NB4 (cell line): ENCODE measurements at regions not wholly inside any gene's neighbourhood (a gene's known extent, or its start where the extent isn't known, plus 50 kb on each side); places are given as distances from the start of the nearest gene placed in this dataset.
"Not testable (repeated sequence)": the region's sequence is repeated elsewhere in the genome, so short reads cannot be mapped to it uniquely, and the experiment has no call there.

ENCODE experiments used
- DNase-seq: peaks from one replicate; pipeline ENCODE4 v3.0.0; 2010; ENCODE audit warnings: low read depth
- H3K4me3 ChIP-seq: one replicate; pipeline ENCODE4 v1.5.1; 2011; ENCODE audit warnings: mild to moderate bottlenecking, low read depth, low read length, moderate library complexity
- MYC ChIP-seq: IDR thresholded peaks from 2 replicates; pipeline ENCODE4 v1.6.1; 2011; ENCODE audit warnings: low read depth, low read length
- POLR2A ChIP-seq: IDR thresholded peaks from 2 replicates; pipeline ENCODE4 v1.6.1; 2011; ENCODE audit warnings: mild to moderate bottlenecking; ENCODE audit not compliant: insufficient read length; ENCODE audit errors: extremely low read depth
- TF ChIP-seq, protein P1 (sequence below): IDR thresholded peaks from one replicate; pipeline ENCODE4 v1.5.1; 2012; ENCODE audit warnings: low read depth, low read length
- TF ChIP-seq, protein P2 (sequence below): IDR thresholded peaks from 2 replicates; pipeline ENCODE4 v1.6.1; 2011; ENCODE audit warnings: low read depth, low read length

DNA sequence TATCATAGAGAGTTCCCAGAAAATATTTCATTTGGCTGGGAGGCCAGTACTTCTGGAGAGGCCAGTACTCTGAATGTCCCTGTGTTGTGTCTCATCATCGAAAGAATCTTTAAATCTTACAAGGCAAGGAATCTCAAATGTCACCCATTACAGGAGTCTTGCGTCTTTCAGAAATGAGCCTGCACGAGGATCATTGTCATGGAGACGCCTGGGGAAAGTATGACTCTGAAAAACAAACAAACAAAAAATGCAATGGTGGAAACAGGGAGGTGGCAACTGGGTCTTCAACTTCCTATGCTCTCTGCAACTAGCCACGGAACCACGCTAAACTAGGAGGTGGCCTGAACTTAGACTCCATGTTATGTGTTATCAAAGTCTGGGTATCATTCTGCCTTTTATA lies 804.6 kb downstream of the EPHA3 start:
- H3K4me3 ChIP-seq, result no peak overlapping the region
- DNase-seq, result no peak

DNA sequence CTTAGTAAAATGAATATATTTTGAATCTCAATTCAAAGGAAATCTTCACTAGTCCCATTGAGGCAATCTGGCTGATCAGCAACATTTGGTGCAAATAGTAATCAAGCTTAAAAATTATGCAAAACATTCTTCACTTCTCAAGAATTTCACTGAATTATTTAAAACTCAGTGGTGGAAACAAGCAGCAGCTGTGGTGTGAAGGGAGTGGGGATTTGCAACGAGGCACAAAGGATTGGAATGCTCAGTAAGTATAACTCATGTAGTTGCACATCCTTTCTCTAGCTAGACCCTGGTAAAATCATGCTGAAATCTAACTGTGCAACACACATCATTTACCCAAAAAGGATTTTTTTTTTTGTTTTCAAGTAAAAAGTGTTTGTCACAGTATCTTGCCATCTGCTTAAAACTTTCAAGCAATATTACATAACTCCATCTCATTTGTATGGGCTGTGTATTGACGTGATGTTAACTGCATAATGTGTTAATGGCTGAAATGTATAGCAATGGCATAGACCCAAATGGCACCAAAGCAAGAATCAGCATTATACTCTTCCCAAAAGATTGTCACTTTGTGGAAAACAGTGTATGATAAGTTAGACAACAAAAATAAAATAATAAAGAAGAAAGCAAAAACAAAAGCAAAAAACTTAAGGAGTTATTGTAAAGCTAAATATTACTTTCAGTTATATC lies 816.6 kb downstream of the EPHA3 start:
- TF ChIP-seq, protein P1, sequence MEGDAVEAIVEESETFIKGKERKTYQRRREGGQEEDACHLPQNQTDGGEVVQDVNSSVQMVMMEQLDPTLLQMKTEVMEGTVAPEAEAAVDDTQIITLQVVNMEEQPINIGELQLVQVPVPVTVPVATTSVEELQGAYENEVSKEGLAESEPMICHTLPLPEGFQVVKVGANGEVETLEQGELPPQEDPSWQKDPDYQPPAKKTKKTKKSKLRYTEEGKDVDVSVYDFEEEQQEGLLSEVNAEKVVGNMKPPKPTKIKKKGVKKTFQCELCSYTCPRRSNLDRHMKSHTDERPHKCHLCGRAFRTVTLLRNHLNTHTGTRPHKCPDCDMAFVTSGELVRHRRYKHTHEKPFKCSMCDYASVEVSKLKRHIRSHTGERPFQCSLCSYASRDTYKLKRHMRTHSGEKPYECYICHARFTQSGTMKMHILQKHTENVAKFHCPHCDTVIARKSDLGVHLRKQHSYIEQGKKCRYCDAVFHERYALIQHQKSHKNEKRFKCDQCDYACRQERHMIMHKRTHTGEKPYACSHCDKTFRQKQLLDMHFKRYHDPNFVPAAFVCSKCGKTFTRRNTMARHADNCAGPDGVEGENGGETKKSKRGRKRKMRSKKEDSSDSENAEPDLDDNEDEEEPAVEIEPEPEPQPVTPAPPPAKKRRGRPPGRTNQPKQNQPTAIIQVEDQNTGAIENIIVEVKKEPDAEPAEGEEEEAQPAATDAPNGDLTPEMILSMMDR, result no peak
- TF ChIP-seq, protein P2, sequence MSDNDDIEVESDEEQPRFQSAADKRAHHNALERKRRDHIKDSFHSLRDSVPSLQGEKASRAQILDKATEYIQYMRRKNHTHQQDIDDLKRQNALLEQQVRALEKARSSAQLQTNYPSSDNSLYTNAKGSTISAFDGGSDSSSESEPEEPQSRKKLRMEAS, result no peak
- no peak for TF ChIP-seq MYC
- TF ChIP-seq POLR2A, result no peak
- DNase-seq, result no peak
- no peak overlapping the region for H3K4me3 ChIP-seq

More for the DNA sequence above, 804.6 kb downstream of the EPHA3 start:
- TF ChIP-seq, protein P2, result no peak
- no peak for TF ChIP-seq POLR2A
- no peak for TF ChIP-seq MYC
- TF ChIP-seq, protein P1, result no peak

DNA sequence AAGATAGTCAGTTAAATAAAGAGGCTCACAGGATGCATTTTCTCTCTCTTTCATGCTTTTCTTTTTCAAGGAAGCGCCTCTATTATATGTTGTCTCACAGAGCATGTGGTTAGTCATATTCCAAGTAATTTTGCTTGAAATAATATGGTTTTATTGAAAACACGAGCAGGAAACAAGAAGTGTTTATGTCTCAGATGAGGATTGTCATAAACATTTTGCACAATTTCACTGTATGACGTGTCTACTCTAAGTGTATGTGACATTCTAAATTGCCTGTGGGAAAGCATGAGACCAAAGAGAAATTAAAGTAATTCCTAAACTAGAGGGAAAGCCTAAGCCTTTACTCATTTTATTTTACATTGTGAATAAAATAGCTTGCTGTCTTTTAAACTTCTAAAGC lies 818.6 kb downstream of the EPHA3 start:
- TF ChIP-seq, protein P2, result no peak
- TF ChIP-seq, protein P1, result no peak
- no peak for TF ChIP-seq POLR2A
- TF ChIP-seq MYC, result no peak
- no peak for DNase-seq
- no peak overlapping the region for H3K4me3 ChIP-seq

DNA sequence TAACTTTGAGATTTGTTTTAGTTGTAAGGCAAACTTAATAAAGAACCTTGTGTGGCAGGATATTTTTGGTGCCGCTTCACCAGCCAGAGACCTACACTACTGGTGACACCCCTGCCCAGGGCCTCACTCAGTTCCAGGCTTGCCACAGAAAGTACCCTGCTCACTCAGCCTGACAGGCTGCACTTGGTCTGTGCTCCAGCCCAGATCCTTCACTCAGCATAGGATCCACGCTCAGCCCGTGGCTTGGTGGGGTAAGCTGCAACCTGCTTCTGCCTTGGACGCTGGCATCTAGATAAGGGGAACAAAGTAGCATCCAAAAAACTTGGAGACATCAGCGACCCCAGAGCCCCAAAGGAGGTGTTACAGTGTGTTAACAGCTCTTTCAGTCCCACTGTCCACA lies 825.5 kb downstream of the EPHA3 start:
- DNase-seq, result no peak
- no peak for TF ChIP-seq POLR2A
- no peak for TF ChIP-seq MYC
- TF ChIP-seq, protein P1, result no peak
- TF ChIP-seq, protein P2, result no peak
- H3K4me3 ChIP-seq, result no peak overlapping the region

DNA sequence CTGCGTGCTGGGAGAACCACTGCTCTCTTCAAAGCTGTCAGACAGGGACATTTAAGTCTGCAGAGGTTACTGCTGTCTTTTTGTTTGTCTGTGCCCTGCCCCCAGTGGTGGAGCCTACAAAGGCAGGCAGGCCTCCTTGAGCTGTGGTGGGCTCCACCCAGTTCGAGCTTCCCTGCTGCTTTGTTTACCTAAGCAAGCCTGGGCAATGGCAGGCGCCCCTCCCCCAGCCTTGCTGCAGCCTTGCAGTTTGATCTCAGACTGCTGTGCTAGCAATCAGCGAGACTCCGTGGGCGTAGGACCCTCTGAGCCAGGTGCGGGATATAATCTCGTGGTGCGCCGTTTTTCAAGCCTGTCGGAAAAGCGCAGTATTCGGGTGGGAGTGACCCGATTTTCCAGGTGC lies 837.0 kb downstream of the EPHA3 start:
- H3K4me3 ChIP-seq, DNase-seq: not testable (repeated sequence)

DNA sequence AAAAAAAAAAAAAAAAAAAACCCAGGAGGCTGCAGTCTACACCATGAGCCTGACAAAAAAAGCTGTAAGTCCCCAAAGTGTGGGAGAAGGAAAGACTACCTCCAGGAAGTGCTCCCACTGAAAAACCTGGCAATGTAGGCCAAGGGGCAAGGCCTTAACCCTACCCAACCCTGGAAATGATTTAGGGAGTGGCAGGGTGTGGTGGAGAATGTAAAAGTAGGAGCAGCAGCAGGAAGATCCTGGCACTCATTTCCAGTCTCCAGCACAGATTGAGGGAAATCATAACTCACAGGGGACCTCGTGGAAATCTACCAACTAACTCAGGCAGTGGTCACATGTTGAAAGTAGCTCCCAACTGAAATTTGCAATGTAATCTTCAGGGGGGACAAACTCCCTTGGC lies 839.5 kb downstream of the EPHA3 start:
- TF ChIP-seq, protein P1, result no peak
- TF ChIP-seq POLR2A, result no peak
- TF ChIP-seq, protein P2, result no peak
- no peak for TF ChIP-seq MYC
- no peak for DNase-seq
- no peak overlapping the region for H3K4me3 ChIP-seq
